HAP-1 (cell line): ENCODE measurements at regions not wholly inside any gene's neighbourhood (a gene's known extent, or its start where the extent isn't known, plus 50 kb on each side); places are given as distances from the start of the nearest gene placed in this dataset.

Experiments
- DNase-seq, 2 experiments: peaks; one replicate each; pipeline ENCODE4 v3.0.0-alpha.2; 2016 to 2020; ENCODE audit warnings: low spot score in 2 of 2
- H3K27me3 ChIP-seq: fragments of 250-450 bp; sonication (Bioruptor Pico); 2 replicates; pipeline ENCODE4 v1.5.1; 2020; ENCODE audit warnings: low read depth, mild to moderate bottlenecking, moderate library complexity
- H3K36me3 ChIP-seq: fragments of 250-450 bp; sonication (Bioruptor Pico); replicated peaks from 2 replicates; pipeline ENCODE4 v1.5.1; 2020; ENCODE audit warnings: mild to moderate bottlenecking
- H3K4me1 ChIP-seq: fragments of 250-450 bp; sonication (Bioruptor Pico); 2 replicates; pipeline ENCODE4 v1.5.1; 2020; ENCODE audit warnings: mild to moderate bottlenecking
- H3K4me3 ChIP-seq: fragments of 250-450 bp; sonication (Bioruptor Pico); 2 replicates; pipeline ENCODE4 v1.5.1; 2020; ENCODE audit warnings: mild to moderate bottlenecking, moderate library complexity
- H3K9me3 ChIP-seq: fragments of 250-450 bp; sonication (Bioruptor Pico); 2 replicates; pipeline ENCODE4 v1.5.1; 2020; ENCODE audit warnings: mild to moderate bottlenecking, moderate library complexity
- in situ Hi-C: fragments of 300-500 bp; cut with MboI; formaldehyde crosslinking; loops from 3 replicates; pipeline ENCODE4 v1.14.3; 2020; ENCODE audit warnings: low sequenced_read_pairs, inconsistent platforms, mixed read lengths

DNA sequence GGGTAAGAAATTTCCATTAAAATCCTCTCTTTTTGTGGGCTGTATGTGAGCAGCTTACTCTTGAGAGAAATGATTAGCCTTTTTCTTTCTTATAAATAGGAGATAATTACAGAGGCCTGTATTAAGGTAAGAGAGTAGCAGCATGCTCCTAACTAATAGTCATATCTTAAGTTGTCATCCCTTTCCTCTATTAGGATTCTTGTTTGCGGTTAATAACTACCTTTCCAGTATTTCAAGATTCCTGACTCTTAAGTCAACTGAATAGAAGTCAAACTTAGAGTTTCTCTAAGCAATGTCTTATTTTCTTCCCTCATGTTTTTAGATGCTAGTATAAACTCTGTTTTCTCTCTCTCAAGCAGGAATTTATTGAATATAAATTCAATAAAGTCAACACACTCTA is 139.9 kb upstream of the GPRIN3 start:
- Histone ChIP-seq H3K9me3 (peaks cover 14% of the 10 kb centered on the region), H3K4me3 (no peak overlapping the region), H3K4me1 (no peaks in the 10 kb centered on the region), H3K27me3 (peaks cover 3% of the 10 kb centered on the region; the same call in 1 of the 2 replicates), H3K36me3 (no peaks in the 10 kb centered on the region)
- in situ Hi-C loops: loop anchor here (25.0 kb wide), 1 partner anchor 285 kb away; no protein-coding TSS in a partner anchor
- no peak for DNase-seq

DNA sequence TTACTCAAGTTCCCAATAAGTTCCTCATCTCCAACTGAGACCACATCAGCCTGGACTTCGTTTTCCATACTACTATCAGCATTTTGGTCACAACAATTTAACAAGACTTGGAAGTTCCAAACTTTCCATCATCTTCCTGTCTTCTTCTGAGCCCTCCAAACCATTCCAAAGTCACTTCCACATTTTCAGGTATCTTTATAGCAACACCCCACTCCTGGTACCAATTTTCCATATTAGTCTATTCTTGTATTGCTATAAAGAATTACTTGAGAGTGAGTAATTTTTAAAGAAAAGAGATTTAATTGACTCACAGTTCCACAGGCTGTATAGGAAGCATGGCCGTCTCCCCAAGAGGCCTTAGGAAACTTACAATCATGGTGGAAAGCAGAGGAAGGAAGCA is 138.6 kb upstream of the GPRIN3 start:
- Histone ChIP-seq H3K4me1 (no peaks in the 10 kb centered on the region), H3K27me3 (peaks cover 3% of the 10 kb centered on the region; the same call in 1 of the 2 replicates), H3K4me3 (no peak overlapping the region), H3K36me3 (no peaks in the 10 kb centered on the region), H3K9me3 (peaks cover 14% of the 10 kb centered on the region)
- in situ Hi-C loops: loop anchor here (25.0 kb wide), 1 partner anchor 284 kb away; no protein-coding TSS in a partner anchor
- no peak for DNase-seq

DNA sequence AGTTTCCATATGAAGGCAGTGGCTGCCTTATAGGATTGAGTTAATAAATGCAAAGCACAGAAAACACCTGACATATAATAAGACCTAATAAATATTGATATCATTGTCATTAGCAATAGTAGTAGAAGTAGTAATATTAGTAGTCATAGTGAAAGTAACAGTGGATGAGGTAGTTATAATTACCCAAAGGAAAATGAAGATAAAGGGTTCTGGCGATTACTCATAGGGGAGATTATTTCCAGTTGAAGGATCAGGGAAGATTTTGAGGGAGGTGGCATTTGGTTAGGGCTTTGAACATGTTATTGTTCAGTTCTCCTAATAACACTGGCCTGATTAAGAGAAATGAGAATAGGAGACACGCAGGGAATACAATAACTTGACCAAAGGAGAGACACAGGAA is 131.9 kb upstream of the GPRIN3 start:
- Histone ChIP-seq H3K27me3 (peaks cover 3% of the 10 kb centered on the region; the same call in 1 of the 2 replicates), H3K9me3 (no peaks in the 10 kb centered on the region)
- in situ Hi-C loops: loop anchor here (25.0 kb wide), 1 partner anchor 277 kb away; no protein-coding TSS in a partner anchor

DNA sequence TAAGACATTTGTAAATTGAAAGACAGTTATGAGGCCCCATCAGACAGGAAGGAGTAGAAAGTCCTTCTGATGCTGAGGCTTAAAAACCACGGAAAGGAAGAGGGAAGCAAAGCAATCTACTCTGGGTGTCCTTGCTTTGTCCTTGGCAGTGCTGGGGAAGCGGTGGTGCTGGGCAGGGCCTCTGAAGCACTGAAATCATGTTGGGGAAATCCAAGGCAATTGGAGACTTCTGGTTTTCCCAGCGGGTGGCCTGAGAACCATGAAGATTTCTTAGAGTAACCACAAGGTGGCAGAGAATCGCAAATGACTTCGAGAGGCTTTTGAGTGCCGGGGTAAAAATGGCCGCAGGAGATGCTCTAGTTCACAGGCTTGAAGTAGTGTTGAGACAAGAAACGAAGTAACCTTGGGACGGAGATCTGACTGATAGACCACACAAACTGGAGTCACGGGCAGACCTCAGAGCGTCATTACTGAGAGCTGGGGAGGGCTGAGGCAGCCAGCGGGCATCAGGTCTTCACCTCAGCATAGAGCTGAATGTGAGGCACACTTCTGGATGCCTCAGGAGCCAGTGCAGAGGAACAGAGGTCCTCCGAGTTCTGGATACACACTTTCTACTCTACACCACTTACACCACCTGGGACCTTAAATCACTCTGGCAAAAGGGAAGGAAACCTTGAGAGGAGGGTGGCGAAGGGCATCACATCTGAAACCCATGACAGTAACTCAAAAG is 130.7 kb upstream of the GPRIN3 start:
- no peaks in the 10 kb centered on the region for H3K36me3 ChIP-seq
- in situ Hi-C loops: loop anchor here (25.0 kb wide), 1 partner anchor 276 kb away; no protein-coding TSS in a partner anchor
- H3K27me3 ChIP-seq: no peaks in the 10 kb centered on the region
- no peak overlapping the region for H3K4me3 ChIP-seq
- peak; percentile 77 to 83 for DNase-seq
- H3K4me1 ChIP-seq: no peaks in the 10 kb centered on the region; the same call in 1 of the 2 replicates
- no peaks in the 10 kb centered on the region for H3K9me3 ChIP-seq

More for the DNA sequence above, 131.9 kb upstream of the GPRIN3 start:
- Histone ChIP-seq H3K4me1 (no peaks in the 10 kb centered on the region; the same call in 1 of the 2 replicates), H3K36me3 (no peaks in the 10 kb centered on the region), H3K4me3 (no peak overlapping the region)
- DNase-seq: no peak

DNA sequence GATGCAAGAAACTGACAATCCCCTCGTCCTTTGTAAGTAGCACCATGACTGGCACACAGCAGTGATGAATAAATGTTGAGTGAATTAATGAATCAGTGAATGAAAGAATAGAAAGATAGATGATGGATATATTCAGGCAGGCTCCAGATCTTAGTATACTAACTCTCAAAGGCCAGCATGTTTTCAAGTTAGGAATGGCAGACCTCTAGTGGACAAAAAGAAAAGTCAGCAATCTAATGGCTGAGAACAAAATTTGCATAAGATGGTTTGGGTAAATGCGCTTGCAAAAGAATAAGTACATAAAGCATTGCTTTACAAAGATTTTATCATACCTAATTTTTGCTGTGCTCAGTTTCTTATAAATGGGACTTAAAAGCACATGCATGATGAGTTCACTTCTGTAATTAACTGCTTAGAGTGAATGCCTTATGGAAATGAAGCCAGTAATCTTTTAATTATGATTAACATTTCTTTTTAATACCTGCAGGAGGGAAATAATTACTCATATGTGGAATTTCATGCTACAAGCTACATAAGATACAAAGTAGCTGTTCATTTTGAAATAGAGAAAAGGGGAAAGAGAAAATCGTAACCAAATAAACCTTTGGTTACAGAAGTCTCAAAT is 126.9 kb upstream of the GPRIN3 start:
- Histone ChIP-seq H3K4me1 (no peaks in the 10 kb centered on the region; the same call in 1 of the 2 replicates), H3K27me3 (no peaks in the 10 kb centered on the region), H3K9me3 (no peaks in the 10 kb centered on the region), H3K36me3 (no peaks in the 10 kb centered on the region), H3K4me3 (no peak overlapping the region)
- peak; percentile 14 to 68 for DNase-seq
- in situ Hi-C loops: loop anchor here (25.0 kb wide), 1 partner anchor 272 kb away; no protein-coding TSS in a partner anchor

DNA sequence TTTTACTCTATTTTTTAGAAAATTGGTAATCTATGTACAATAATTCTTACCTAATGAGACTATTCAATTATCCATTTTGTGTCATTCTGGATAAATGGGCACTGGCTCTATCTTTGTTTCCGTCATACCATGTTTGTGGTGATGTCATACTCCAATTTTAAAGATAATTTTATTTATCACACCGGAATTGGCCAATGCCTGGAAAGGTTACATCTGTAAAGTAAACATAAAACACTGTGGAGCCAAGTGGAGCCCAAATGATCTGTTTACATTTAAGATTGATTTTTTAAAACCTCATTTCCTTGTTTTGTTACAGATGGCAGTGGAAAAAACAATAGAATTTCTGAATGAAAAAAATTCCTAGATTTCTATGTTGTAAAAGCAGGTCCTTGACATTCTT is 120.2 kb upstream of the GPRIN3 start:
- in situ Hi-C loops: loop anchor here (25.0 kb wide), 1 partner anchor 265 kb away; no protein-coding TSS in a partner anchor
- H3K36me3 ChIP-seq: no peaks in the 10 kb centered on the region
- H3K4me1 ChIP-seq: no peaks in the 10 kb centered on the region
- no peak for DNase-seq
- H3K27me3 ChIP-seq: no peaks in the 10 kb centered on the region
- H3K9me3 ChIP-seq: no peaks in the 10 kb centered on the region
- H3K4me3 ChIP-seq: no peak overlapping the region

DNA sequence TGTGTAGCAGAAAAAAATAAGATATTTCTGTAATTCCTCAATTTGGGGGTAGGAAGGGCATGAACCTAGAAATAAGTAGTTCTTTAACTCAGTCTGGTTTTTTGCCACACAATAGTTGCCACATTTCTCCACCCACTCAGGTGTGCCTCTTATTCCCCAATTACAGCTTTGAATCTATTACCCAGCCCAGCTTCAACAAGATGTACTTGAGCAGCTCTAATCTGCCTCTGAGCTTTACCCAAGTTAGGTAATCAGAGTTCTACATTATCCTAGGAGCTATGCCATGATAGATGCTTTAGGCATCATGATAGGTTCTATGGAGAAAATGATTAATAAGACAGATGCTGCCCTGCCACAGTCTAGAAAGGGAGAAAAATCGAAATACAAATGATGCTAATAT is 117.4 kb upstream of the GPRIN3 start:
- DNase-seq: no peak
- in situ Hi-C loops: loop anchor here (25.0 kb wide), 1 partner anchor 263 kb away; no protein-coding TSS in a partner anchor
- Histone ChIP-seq H3K4me1 (no peaks in the 10 kb centered on the region), H3K36me3 (no peaks in the 10 kb centered on the region), H3K9me3 (no peaks in the 10 kb centered on the region), H3K27me3 (no peaks in the 10 kb centered on the region), H3K4me3 (no peak overlapping the region)

DNA sequence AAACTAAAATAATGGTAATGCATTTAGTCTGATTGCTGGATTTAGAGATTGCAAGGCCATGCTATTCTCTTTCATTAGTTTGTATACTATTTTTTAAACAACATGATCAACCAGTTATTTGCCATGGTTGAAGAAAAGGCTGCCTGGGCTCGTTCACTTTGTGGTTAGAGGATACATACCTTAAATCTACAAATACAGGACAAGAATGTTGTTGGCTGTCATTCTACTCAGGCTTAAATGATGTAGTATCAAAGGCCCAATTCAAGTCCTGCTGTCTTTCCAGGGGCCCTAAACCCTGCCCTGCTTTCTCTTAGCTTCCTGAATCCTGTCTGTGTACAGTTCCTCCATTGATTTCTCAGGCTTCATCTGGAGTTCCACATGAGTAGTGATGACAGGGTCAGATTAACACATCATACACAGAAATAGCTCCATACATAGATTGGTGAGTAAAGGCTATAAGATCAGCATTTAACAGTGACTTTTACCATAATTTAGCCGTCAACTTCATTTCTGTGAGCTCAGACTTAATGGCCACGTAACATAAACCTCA is 114.9 kb upstream of the GPRIN3 start:
- H3K36me3 ChIP-seq: no peaks in the 10 kb centered on the region
- in situ Hi-C loops: loop anchor here (5.0 kb wide), 1 partner anchor 190 kb away; no protein-coding TSS in a partner anchor

DNA sequence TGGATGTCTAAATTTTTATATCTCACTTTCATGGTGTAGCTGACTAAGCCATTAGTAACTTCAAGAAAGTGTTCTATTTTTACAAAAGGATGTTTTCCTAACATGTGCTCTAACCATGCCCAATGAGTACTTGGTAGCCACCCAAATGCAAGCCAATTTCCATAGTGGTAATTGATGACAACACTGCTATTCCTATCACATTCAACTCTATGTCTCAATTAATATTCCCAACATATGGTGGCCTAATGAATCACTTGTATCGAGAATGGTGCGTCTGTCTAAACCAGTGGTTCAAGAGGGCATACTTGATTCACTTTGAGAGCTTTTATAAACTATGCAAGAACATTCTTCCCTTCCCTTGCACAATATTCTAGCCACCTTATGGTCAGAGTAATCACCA is 112.9 kb upstream of the GPRIN3 start:
- no peaks in the 10 kb centered on the region for H3K36me3 ChIP-seq
- in situ Hi-C loops: loop anchor here (5.0 kb wide), 1 partner anchor 188 kb away; no protein-coding TSS in a partner anchor
- no peak for DNase-seq

More for the DNA sequence above, 114.9 kb upstream of the GPRIN3 start:
- Histone ChIP-seq H3K4me1 (peaks cover 15% of the 10 kb centered on the region), H3K9me3 (no peaks in the 10 kb centered on the region), H3K4me3 (no peak overlapping the region), H3K27me3 (no peaks in the 10 kb centered on the region)
- DNase-seq: no peak

DNA sequence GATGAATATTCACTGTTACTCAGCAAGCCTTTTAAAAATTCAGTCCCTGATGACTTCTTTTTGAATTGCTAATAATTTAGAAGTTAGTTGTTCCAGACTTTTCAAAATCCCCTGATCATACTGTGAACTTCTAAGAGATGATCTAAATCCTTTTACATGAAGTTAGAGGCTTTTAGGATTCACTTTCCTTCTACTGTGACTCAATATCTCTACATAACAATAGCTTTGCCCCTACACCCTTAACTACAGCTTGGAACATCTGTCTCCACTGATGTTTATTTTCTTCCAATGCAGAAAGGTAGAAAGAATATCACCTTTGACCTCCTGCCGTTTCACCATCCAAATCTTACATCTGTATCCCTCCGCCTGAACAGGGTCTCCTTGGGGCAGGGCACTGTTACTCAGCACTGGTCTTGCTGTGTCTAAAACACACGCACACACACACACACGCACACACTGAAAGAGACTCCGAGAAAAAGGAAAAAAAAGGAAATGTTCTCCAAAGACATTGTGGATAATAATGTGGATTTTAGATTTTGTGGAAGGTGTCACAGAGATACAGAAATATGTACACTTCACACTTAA is 111.6 kb upstream of the GPRIN3 start:
- H3K9me3 ChIP-seq: no peaks in the 10 kb centered on the region
- in situ Hi-C loops: no loop called here

More for the DNA sequence above, 112.9 kb upstream of the GPRIN3 start:
- H3K27me3 ChIP-seq: no peaks in the 10 kb centered on the region
- H3K4me1 ChIP-seq: peaks cover 15% of the 10 kb centered on the region
- H3K4me3 ChIP-seq: no peak overlapping the region
- no peaks in the 10 kb centered on the region for H3K9me3 ChIP-seq

DNA sequence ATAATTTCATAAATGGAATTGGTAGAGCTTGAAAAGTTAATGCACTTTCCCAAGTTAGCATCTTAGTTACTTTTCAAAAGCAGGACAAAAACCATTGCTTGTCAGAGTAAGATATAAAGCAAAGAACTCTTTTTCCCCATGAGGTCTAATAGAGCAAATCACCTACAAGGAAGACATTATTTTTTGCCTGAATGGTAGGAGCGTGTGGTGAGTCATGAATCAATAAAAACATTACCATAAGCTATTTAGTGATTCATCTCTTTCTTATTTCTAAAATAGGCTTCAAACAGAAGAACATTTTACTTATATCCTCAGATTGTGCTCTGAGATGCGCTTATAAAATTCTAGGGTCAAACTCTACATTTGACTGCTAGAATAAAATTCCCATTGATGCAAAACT is 109.4 kb upstream of the GPRIN3 start:
- Histone ChIP-seq H3K27me3 (no peaks in the 10 kb centered on the region), H3K36me3 (no peaks in the 10 kb centered on the region), H3K9me3 (no peaks in the 10 kb centered on the region), H3K4me3 (no peak overlapping the region), H3K4me1 (peaks cover 15% of the 10 kb centered on the region)
- DNase-seq: no peak
- in situ Hi-C loops: no loop called here

More for the DNA sequence above, 111.6 kb upstream of the GPRIN3 start:
- peak; percentile 46 to 71 for DNase-seq
- Histone ChIP-seq H3K27me3 (no peaks in the 10 kb centered on the region), H3K4me3 (no peak overlapping the region), H3K36me3 (no peaks in the 10 kb centered on the region), H3K4me1 (peaks cover 15% of the 10 kb centered on the region)

DNA sequence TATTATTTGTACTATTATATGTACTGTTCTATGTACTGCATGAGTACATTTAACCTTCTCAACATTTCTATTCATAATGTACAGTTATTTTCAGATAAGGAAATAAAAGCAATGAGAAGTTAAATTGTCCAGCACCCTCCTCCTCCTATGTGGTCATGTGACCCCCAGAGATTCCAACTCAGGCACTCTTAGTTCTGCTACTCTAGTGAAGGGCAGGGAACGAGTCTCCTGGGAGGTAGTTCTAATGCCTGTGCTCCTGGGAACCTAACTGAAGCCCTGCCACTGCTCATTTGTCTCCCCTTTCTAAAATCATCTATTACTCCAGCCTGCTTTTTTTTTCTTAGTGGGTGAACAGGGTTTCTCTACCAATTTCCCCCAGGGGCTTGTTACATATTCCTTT is 105.9 kb upstream of the GPRIN3 start:
- in situ Hi-C loops: no loop called here
- no peaks in the 10 kb centered on the region for H3K27me3 ChIP-seq
- DNase-seq: no peak
- H3K4me3 ChIP-seq: no peak overlapping the region
- H3K36me3 ChIP-seq: no peaks in the 10 kb centered on the region
- H3K9me3 ChIP-seq: no peaks in the 10 kb centered on the region
- peaks cover under 1% of the 10 kb centered on the region for H3K4me1 ChIP-seq

DNA sequence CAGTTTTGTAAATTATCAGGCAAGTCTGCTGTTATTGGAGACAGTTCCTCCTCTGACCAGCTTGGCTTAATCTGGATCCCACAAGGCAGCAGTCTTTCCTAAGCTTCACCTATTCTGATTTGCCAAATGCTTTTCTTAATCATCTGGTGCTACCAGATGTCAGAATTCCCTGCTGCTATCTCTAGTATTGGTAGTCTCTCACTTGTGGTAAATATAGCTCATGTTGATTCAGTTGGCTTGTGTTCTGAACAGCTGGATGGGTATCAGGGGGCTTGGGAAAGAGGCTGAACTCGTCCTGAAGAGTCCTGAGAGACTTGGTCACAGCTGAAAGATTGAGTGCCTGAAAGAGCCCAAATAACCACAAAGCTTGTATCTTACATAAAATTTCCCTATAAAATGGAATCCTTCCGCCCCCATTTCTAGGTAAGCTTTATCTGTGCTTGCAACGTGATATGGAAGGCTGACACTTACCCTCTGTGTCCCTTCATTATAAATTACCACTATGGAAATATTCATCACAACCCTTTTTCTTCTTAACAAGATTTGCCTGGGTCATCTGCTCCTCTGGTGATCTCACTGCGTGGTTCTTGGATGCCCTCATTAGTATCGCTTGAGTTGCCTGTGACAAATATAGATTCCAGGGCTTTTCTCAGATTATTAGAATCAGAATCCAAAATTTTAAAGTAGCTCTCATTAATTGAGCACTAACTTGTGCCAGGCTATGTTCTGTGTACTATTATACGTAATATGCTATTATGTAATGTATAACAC is 104.1 kb upstream of the GPRIN3 start:
- Histone ChIP-seq H3K9me3 (no peaks in the 10 kb centered on the region), H3K27me3 (no peaks in the 10 kb centered on the region), H3K4me1 (no peaks in the 10 kb centered on the region), H3K4me3 (no peak overlapping the region), H3K36me3 (no peaks in the 10 kb centered on the region)
- no peak for DNase-seq
- in situ Hi-C loops: no loop called here
